Neural progenitor cell (in vitro differentiated cells): ENCODE measurements at regions not wholly inside any gene's neighbourhood (a gene's known extent, or its start where the extent isn't known, plus 50 kb on each side); places are given as distances from the start of the nearest gene placed in this dataset.

ENCODE experiments used
- EZH2 ChIP-seq: fragments of 200-600 bp; sonication (generic); IDR thresholded peaks from 2 replicates; pipeline ENCODE4 v1.6.1; 2017; ENCODE audit warnings: antibody characterized with exemption, mild to moderate bottlenecking, moderate library complexity
- TF ChIP-seq, protein P1 (sequence below): fragments of 200-600 bp; sonication (generic); IDR thresholded peaks from 2 replicates; pipeline ENCODE4 v1.5.1; 2017; ENCODE audit warnings: antibody characterized with exemption, mild to moderate bottlenecking

DNA sequence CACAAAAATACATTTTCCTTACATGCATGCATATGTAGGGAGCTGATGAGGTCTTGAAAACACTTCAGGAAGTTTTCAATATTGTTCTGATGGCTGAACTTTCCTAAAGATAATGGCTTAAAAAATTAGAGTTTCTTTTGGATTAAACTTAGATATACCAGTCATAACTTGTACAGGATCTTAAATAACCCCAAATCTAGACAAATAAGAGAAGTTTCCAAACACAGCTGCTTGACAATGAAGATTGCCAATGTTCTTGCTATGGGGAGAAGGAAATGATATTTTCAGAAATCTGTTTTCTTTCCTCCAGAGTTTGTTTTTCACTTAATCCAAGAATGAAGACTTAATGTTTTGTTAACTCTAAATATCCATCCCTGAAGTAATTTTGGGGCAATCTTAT lies 54.6 kb upstream of the SPTBN1 start:
- no peak for TF ChIP-seq EZH2
- TF ChIP-seq, protein P1, sequence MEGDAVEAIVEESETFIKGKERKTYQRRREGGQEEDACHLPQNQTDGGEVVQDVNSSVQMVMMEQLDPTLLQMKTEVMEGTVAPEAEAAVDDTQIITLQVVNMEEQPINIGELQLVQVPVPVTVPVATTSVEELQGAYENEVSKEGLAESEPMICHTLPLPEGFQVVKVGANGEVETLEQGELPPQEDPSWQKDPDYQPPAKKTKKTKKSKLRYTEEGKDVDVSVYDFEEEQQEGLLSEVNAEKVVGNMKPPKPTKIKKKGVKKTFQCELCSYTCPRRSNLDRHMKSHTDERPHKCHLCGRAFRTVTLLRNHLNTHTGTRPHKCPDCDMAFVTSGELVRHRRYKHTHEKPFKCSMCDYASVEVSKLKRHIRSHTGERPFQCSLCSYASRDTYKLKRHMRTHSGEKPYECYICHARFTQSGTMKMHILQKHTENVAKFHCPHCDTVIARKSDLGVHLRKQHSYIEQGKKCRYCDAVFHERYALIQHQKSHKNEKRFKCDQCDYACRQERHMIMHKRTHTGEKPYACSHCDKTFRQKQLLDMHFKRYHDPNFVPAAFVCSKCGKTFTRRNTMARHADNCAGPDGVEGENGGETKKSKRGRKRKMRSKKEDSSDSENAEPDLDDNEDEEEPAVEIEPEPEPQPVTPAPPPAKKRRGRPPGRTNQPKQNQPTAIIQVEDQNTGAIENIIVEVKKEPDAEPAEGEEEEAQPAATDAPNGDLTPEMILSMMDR = no peak
